CD4-positive, alpha-beta T cell treated with Interferon alpha-2 for 1 hour (primary cell): ENCODE measurements at regions not wholly inside any gene's neighbourhood (a gene's known extent, or its start where the extent isn't known, plus 50 kb on each side); places are given as distances from the start of the nearest gene placed in this dataset.

ENCODE experiments used
- DNase-seq, 2 donors: peaks; one replicate each; pipeline ENCODE4 v3.0.0-alpha.2; 2020 to 2022

DNA sequence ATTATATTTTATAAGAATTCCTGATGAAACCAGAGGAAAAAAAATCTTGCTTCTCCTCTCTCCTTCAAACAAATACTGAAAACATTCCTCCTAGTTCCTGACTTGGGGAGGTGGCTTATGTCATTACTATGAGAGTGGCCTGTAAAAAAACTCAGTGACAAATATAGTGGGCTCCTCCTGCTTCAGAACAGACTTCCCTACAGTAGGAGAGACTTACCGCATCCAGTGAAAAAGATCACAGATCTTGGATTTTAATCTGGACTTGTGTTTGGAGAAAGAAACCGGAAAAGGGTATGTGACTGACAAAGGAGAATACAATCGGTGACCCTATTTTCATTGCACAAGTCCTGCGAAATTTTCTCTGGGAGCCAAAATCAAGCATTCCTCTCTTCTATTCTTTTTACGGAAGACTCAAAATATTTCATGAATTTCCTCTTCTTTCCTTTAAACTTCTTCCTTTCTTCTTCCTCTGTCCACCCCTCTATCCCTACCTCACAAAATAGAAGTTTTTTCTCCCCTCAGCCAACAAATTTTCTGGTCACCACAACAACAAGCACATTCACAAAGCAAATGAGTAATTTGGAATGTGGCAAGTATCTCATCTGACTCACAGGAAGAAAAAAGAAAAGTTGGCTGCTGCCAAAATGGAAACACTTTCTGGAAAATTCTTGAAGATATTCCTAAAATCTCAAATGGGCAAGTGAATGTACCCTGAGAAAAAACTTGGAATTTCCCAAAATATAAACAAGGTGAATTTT is 185.1 kb upstream of the CDKN3 start:
- DNase-seq = no peak

DNA sequence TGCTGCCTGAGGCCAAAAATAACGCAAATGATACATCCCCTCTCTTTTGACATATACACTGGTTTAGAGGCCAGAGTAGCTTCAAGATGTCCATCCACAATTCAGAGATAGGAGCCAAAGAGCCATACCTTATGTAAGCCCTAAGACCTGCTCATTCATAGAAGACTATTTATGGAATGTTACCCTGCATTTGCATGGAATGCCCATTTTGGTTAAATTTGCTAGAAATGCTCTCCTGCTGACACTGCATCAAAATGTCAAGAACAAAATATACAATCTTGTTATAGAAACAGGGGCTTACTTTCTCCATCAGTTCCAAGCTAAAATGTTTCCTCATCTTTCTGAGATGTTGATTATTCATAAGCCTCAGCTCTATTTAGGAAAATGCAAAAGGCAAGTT is 183.3 kb upstream of the CDKN3 start:
- DNase-seq = no peak

DNA sequence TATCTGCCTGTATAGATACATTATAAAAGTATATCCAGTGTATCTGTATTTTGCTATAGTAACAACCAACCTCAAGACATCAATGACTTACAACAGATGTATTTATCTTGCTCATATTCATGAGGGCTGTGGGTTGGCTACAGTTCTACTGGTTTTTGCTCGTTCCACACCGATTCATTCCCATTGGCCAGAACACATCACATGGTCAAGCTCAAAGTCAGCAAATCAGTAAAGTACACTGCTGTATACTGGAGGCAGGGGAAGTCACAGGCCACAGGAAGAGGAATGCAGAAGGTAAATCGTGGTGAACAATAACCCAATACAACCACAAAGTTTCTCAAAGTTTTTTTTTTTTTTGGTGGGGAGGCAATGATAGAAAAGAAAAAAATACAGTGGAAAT is 180.0 kb upstream of the CDKN3 start:
- no peak for DNase-seq

DNA sequence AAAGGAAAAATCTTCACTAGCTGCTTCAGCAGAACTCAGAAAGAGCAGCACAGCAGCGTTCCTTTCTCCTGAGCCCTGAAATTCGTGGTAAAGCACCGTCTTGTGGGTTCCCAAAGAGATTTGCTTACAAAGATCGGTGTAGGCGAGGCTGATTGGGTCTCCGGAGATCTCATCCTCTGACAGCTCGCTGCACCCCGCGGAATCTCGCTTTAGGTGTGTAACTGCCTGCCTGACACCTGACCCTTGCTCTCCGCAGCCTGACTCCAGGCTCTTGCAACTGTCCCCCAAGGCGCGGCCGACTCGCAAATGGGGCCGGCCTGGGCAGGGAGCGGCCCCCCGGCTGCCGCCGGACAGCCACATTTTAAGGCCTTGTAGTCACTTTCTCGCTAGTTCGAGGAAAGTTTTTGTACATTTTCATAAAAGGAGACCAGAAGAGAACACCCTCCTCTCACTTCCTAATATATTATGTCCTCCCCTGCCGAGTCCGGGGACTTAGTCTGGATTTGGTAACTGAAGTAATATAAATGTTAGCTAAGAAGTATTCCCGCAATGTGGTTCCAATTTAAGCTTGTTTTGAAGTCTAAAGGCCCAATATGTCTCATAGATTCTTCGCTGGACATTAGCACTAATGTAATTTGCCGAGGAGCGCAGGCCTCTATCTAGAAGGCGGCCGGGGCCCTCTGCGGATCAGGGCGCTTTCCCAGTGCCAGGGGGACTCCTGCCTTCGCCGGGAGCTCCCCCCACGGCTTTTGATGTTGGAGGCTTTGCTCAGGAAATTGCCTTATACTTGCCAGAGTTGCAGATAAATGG is 177.3 kb upstream of the CDKN3 start:
- DNase-seq = no peak

DNA sequence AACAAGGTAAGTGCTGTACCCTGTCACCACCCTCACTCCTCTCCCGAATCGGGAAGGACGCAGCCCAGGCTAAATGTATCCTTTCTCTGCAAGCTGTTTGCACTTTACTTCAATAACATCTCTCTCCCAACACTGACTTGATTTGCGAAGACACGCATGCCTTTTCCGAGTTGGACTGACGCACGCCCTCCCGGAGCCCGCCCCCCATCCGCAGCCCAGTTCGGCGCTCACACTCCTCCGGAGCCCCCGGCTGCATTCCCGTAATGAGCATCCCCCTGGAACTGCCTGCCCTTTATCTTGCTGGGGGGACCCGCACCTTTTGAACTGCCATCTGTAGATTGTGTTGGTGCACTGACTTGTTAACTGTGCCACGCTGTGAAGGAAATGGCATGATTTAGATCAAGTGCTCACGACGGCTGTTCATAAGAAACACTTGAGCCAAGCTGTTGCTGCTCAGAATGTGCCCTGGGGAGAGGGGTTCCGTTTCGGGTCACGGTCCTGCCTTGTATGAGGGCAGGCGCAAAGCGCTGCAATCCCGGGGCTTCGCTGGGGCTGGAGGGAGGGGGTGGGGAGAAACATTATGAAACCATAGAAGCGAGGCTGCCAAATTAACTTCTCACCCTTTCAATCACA is 176.6 kb upstream of the CDKN3 start:
- no peak for DNase-seq

DNA sequence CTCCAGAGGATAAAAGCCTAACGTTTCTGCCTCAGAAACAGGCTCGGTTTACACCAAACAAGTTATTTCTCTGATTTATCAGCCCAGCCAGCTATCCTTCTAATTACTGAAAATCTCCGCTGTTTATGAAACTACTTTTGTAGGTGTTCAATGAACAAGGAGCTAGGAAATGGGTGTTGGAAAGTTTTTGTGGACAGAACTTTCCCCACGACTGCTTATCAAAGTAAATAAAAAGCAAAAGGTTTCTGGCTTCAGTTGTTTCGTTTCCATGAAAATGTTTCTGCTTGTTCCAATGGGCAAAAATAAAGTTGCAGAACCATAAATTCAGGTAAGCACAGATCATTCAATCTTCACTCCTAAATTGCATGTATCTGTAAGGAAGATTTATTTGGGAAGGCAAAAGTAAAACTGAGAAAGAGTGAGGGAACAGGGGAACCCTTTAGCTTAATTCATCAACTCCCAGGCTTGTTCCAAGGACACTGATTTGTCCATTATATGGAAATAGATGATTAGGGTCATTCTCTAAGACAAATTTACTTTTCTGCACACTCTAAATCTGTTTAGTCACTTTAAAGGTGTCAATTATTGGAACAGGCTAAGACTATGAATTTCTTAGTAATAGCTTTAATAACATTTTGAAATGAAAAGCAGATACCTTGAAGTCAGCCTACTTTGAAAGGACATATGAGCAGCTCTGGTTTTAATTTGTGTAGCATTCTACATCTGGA is 175.9 kb upstream of the CDKN3 start:
- DNase-seq = no peak

DNA sequence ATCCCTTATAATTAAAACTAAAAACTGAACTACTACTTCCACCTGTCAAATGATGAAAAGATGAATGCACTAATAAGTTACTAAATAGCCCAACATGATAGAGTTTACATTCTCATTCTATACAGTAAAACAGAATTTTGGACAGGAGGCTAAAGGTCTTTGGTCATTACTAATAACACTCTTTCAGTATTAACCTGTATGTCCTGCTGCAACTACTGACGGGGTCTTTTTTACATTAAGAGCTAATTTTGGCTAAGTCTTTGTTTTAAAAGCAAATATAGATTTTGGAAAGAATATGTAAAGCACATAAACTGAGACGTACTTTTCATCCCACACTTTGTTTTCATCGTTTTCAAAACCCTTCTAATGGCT is 175.4 kb upstream of the CDKN3 start:
- DNase-seq = no peak

DNA sequence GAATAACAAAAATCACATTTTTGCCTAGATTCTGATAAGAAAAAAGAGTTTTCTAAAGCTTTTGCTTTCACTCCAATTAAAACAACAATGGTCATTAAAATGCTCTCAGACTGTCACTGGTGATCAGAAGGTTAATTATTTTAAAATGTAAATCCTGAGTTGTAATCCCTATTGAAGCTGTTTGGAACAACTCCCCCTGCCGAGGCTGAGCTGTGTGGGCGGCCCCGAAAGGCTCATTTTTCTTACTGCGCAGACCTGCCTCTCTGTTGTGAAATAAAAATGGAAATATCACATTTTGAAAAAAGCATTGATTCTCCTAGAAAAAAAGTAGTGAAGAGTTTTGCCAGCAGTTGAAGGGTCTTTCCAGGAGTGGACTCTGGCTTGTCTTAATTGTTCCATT is 174.8 kb upstream of the CDKN3 start:
- no peak for DNase-seq

DNA sequence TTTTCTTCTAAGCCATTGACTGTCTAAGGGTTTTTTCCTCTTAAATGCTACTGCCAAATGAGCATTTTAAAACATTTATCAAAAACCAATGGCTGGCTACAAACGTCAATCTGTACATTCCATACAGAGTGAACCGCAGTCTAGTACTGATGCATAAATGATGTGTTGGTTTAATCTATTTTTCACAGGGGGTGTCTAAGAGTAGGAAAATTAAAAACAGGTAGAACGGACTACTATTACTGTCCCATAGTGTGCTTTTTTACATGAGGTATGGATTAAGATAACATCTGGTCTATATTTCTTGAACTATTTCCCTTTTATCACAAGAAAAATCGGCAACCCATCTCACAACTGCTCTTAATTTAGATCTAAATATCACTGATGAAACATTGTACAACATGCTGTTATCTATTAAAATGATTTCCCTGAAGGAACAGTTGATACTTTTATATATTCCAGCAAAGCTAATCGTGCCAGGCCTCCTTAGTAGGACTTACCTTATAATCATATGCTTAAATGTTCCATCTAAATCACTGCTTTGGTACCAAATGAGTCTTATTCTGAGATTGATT is 172.9 kb upstream of the CDKN3 start:
- DNase-seq = no peak

DNA sequence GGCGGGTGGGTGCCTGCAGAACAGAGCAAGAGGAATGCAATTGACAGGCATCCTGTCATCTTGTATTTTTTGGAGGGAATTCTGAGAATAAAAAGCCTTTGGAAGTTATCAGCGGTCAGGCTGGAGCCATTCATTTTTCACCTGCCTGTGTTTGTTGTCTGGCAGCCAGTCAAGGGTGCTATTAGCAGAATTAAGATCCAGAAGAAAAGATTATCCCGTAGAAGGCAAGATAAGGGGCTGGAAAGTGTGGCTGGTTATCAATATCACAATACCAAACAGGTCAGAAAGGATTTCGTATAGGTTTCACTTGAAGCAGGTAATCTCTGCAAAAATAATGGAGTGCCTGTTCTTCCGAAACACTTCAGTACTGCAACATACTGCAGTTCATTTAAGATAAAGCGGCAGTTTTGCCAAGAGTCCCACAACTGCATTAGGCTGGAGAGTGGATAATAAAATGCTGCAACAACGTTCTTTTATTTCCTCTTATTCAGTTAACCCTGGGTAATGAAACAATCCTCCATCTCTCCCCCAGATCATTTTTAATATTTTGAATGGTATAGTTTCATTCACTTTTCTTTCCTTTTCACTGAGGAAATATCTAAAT is 171.2 kb upstream of the CDKN3 start:
- DNase-seq = no peak

DNA sequence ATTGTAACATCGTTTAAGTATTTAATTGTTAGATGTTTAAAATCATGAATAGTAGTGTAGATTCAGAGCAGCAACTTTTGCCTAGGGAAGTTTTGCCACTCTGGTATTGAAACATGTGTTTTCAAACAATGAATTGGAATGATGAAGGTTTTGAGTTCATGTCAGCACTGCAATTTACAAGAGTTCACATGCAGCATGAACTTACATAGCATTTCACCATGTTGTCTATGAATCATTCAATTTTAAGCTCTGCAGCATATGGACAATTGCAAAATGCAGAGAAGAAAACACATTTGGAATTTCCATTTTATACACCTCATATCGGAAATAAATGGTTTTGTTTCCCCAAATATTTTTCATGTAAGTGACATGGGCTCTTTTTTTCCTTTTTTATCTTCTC is 170.7 kb upstream of the CDKN3 start:
- no peak for DNase-seq

DNA sequence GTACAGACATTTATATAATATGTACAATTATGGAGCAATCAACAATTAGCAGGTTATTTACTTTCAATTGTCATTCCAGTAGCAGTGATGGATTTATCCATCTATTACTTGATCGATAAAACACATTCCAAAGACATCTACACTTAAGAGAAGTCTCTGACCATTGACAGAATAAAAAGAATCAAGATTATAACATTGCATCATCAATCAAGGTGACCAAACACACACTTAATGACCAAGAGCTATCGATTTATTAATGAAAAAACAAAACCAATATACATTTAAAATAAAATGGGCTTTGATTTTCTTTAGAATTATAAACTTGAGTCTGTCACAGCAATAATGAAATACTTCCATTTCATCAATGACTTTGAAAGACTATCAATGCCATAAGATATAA is 170.2 kb upstream of the CDKN3 start:
- no peak for DNase-seq

DNA sequence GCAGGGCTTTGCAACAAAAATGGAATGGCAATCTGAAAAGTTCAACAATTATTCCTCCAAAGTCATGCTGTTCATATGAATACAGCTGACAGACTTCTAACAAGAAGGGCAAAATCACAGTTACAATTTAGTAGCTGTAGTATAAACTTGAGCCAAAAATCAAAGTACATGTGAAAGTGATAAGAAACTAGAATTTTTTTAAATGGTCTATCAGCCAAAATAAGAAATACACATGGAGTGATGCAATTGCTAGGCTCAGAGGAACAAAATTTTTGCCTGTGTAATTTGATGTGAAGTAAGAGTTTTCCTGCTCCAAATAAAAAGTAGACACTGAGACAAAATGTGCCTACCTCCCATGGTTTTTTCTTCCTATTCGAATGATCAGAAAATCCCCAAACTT is 167.7 kb upstream of the CDKN3 start:
- DNase-seq = no peak

DNA sequence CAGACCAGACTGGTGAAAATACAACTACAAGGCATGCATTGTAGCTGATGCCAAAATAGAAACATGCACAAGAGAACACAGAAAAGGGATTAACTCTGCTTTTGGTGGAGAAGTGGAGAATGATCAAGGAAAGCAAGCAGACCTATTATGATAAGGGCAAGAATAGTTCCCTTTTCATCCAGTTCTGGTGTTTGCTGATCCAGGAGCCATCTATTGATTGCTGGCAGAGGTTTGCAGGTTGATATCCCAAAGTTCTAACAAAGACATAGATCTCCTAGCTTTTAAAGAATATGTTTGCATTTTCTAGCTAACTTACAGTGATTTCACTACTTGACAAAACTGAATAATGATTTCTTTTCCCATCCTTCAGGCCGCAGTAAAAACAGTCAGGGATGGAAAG is 166.2 kb upstream of the CDKN3 start:
- no peak for DNase-seq

DNA sequence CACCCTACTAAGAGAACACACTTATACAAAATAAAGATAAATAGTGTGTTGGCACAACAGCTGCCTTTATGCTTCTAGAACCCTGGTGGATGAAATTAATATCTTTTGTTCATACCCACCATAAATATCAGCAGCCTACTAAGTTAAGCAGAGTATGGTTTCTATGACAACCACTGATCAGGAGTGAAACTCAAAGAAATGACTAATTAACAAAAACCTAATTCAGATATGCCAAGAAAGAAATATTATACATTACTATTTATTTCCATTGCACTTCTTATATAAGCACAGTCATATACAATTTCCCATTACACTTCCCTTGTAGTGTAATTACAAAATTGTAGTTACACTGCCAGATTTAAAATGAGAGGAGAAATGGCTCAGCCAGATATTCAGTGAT is 164.1 kb upstream of the CDKN3 start:
- DNase-seq = no peak

DNA sequence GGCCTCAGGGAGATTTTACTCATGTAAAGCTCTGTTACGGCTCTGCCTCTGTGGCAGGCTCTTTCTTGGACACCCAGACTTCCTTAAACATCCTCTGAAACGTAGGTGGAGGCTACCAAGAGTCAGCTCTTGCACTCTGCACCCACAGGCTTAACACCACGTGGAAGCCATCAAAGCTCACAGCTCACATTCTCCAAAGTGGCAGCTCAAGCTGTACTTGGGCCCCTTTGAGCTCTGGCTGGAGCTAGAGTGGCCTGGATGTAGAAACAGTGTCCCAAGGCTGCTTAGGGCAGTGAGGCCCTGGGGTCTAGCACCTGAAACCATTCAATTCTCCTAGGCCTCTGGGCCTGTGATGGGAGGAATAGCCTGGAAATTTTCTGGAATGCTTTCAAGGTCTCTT is 155.3 kb upstream of the CDKN3 start:
- DNase-seq = no peak

DNA sequence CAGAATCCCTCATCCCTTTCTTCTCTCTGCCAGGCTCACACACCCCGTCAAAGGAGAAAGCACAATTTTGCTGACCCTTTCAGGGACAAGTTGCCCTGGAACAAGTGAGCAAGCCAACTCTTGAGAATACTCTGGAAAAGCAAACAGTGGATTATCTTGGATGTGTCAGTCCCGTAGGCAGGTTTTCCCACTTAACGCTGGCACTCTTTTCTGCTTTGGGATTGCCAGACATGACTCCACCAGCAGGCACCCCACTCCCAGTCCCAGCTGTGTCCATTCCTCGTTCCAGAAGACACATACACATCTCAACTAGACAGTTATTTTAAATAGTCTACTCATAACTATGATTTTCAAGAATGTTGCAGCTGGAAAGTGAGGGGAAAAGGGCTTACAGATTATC is 145.5 kb upstream of the CDKN3 start:
- no peak for DNase-seq

DNA sequence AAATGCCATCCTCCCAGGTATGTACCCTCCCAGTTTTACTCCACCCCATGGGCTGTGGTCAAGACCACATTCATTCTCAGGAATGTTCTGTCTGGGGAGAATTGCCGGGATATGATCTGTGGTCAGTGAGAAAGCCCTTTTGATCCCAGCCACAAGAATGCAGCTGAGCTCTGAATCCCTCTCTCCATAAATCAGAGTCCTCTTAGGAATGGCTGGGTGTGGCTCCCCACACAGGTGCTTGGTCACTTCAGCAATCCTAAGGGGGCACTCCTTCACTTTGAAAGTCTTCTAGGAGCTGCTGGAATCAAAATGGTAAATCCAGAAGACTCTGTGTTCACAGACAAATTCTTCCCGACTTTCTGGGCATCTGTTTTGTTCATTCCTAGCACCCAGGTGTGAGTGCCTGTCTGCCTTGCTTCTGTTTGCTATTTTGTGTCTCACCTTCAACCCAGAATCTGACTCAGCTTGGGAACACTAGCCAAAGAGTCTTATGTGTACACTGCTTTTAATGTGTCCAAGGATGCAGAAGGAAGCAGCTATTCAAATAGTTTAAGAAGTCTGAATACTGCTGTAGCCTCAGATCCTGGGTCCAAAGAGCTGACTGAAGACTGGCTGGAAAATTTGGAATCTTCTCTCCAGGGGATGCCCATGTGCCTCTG is 144.6 kb upstream of the CDKN3 start:
- no peak for DNase-seq

DNA sequence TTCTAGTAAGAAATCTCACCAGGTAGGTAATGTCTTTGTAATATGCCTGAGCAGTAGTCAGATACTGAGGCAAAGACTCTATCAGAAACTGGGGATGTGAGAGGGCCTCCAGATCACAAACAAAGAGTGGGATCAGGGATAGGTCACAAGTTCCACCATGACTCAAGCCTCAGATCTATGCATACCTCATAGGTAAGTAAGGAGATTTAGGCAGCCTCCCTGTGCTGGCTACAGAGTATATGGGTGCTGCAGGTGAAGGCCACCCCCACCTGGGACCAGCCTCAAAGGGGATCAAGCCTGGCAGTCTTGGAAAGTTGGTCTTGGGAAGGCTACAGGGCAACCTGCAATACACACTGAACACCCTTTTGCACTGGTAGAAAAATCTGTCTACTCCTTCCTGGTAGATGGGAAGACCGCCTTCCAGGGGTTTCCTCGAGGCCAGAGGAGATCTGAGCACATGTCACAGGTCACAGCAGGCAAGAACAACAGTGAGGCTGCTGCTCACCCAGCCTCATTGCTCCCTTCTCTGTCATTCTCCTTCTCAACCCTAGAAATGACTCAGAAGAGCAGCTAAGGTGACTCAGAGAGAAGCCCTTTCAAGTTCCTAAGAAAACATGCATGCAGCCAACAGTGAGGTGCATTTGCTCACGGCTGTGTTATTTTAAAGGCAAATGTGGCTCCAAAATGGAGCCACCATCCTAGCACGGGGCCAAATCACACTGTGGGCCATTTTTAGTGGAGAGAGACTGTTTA is 143.4 kb upstream of the CDKN3 start:
- no peak for DNase-seq

DNA sequence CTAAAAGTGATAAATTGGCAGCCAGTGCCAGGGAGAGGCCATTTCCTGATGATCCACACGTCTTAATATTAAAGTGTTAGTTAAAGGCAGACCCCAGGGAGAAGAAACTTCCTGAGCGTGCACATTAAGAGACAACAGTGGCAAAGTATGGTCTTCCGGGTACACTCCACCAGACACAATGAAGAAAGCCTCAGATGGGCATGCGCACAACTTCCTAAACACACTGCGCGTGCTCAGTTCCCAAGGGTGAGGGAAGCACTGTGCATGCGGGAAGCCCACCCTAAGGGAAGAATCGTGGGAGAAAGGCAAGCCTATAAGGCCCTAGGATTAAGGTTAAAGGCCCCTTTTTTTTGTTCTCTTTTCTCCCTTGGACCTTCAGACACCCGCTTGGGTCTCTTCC is 140.7 kb upstream of the CDKN3 start:
- DNase-seq = no peak

DNA sequence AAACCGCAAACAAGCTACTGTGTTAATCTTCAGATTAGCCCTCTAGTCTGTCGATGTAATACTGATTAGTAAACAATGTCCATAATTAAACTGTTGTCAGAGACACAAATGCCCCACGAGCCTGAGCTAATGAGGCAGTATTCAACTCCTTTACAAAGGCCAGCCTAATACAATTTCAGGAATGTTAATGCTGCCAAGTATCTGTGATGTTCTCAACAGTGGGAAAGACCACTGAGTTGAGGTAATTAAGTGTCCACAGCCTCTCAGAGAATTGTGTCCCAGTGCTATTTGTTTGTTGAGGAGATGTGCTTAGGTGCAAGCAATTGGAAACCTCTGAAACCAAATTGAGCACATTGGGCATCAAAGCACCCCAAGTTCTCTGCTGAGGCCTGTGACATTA is 139.4 kb upstream of the CDKN3 start:
- no peak for DNase-seq
